GM12878 (cell line): ENCODE measurements at regions not wholly inside any gene's neighbourhood (a gene's known extent, or its start where the extent isn't known, plus 50 kb on each side); places are given as distances from the start of the nearest gene placed in this dataset.

Experiments
- ATAC-seq: fragments of 200-7000 bp; cut with Tn5 transposase; 3 replicates; pipeline ENCODE4 v1.9.1; 2020; ENCODE audit warnings: mild to moderate bottlenecking, moderate library complexity
- BruUV-seq: library from RNA; stranded (reverse); fragments of 400-500 nt; replicated peaks from 2 replicates; lab custom pipeline; 2021; lab: Mats Ljungman, UMichigan
- CTCF ChIA-PET: fragments of 300-600 bp; sonication (Branson Sonifier 250); formaldehyde crosslinking; extraction: SDS; loops from one replicate; lab custom pipeline; 2021; ENCODE audit warnings: inconsistent platforms; lab: Yijun Ruan, JAX
- POLR2A ChIA-PET: fragments of 350-600 bp; formaldehyde crosslinking; extraction: SDS; loops from one replicate; lab custom pipeline; 2021; ENCODE audit warnings: inconsistent platforms; lab: Charles Lee
- RAD21 ChIA-PET: fragments of 300-600 bp; sonication (Branson Sonifier 250); formaldehyde crosslinking; loops from one replicate; lab custom pipeline; 2023; ENCODE audit warnings: antibody characterized with exemption; ENCODE audit not compliant: unreplicated experiment; lab: Charles Lee
- SMC1A ChIA-PET: fragments of 300-600 bp; sonication (Branson Sonifier 250); formaldehyde crosslinking; loops from one replicate; lab custom pipeline; 2023; ENCODE audit not compliant: unreplicated experiment, uncharacterized antibody; lab: Charles Lee
- DNase-seq: peaks from one replicate; pipeline ENCODE4 v3.0.0-alpha.2; 2011; ENCODE audit warnings: low read depth, low spot score
- FAIRE-seq: peaks from 3 replicates; lab custom pipeline; 2011; peaks lifted over from hg19 to GRCh38; lab: Jason Lieb, UNC
- H2AFZ ChIP-seq: 2 replicates; pipeline ENCODE4 v1.6.0; 2011; ENCODE audit warnings: low read depth, low read length, control low read depth; ENCODE audit not compliant: control insufficient read depth
- H3K27ac ChIP-seq: 2 replicates; pipeline ENCODE4 v1.5.1; 2011; ENCODE audit warnings: control low read depth; ENCODE audit not compliant: control insufficient read depth, insufficient read depth
- H3K27me3 ChIP-seq, 2 experiments: replicated peaks in 1 of 2; 2 replicates each; pipeline versions ENCODE4 v1.6.0 to v1.6.1; 2011; ENCODE audit warnings: low read length in 1 of 2; ENCODE audit not compliant: control insufficient read depth in 2 of 2, insufficient read depth in 2 of 2
- H3K36me3 ChIP-seq, 2 experiments: 2 replicates each; pipeline ENCODE4 v1.5.1; 2011; ENCODE audit warnings: low read length in 1 of 2; ENCODE audit not compliant: control insufficient read depth in 2 of 2, insufficient read depth in 2 of 2
- H3K4me1 ChIP-seq: 2 replicates; pipeline ENCODE4 v1.6.1; 2011; ENCODE audit warnings: mild to moderate bottlenecking, low read length, moderate library complexity, mixed read lengths; ENCODE audit not compliant: control insufficient read depth, insufficient read depth
- H3K4me2 ChIP-seq: 2 replicates; pipeline ENCODE4 v1.6.0; 2011; ENCODE audit warnings: control low read depth; ENCODE audit not compliant: control insufficient read depth, insufficient read depth
- H3K4me3 ChIP-seq: fragments of 200-600 bp; sonication (generic); 2 replicates; pipeline ENCODE4 v1.5.1; 2016
- H3K79me2 ChIP-seq: 2 replicates; pipeline ENCODE4 v1.6.0; 2011; ENCODE audit warnings: low read length; ENCODE audit not compliant: control insufficient read depth, insufficient read depth
- H3K9ac ChIP-seq: 2 replicates; pipeline ENCODE4 v1.8.0; 2011; ENCODE audit warnings: low read length, control low read depth, mixed read lengths; ENCODE audit not compliant: control insufficient read depth, insufficient read depth
- H3K9me3 ChIP-seq: replicated peaks from 3 replicates; pipeline ENCODE4 v1.5.1; 2011; ENCODE audit warnings: mild to moderate bottlenecking, low read length; ENCODE audit not compliant: control insufficient read depth, insufficient read depth
- H4K20me1 ChIP-seq: 2 replicates; pipeline ENCODE4 v1.6.0; 2011; ENCODE audit not compliant: control insufficient read depth, insufficient read depth
- HDAC2 ChIP-seq: fragments of 200-600 bp; sonication (generic); IDR thresholded peaks from 2 replicates; pipeline ENCODE4 v1.6.1; 2017
- HDGF ChIP-seq: fragments of 450-650 bp; IDR thresholded peaks from 2 replicates; pipeline ENCODE4 v1.6.1; 2016; ENCODE audit warnings: antibody characterized with exemption
- IKZF1 ChIP-seq: fragments of 450-650 bp; conservative IDR thresholded peaks from 2 replicates; pipeline ENCODE4 v1.6.1; 2017; ENCODE audit warnings: antibody characterized with exemption, mild to moderate bottlenecking
- JUNB ChIP-seq: IDR thresholded peaks from 2 replicates; pipeline ENCODE4 v1.6.1; 2016; ENCODE audit warnings: antibody characterized with exemption, mild to moderate bottlenecking
- JUND ChIP-seq: IDR thresholded peaks from 2 replicates; pipeline ENCODE4 v1.6.1; 2012; ENCODE audit warnings: low read depth, mild to moderate bottlenecking, low read length, improper control_type of control experiment, moderate library complexity
- MEF2A ChIP-seq: IDR thresholded peaks from 2 replicates; pipeline ENCODE4 v1.6.1; 2011; ENCODE audit warnings: low read depth, mild to moderate bottlenecking, low read length, moderate library complexity; ENCODE audit not compliant: insufficient read depth
- MEF2B ChIP-seq: fragments of 450-650 bp; IDR thresholded peaks from 2 replicates; pipeline ENCODE4 v1.6.1; 2018; ENCODE audit warnings: mild to moderate bottlenecking, moderate library complexity; ENCODE audit not compliant: partially characterized antibody, poor library complexity, severe bottlenecking
- MTA3 ChIP-seq: IDR thresholded peaks from 2 replicates; pipeline ENCODE4 v1.6.1; 2012; ENCODE audit warnings: low read length, inconsistent platforms, borderline replicate concordance
- MXI1 ChIP-seq: fragments of 150-350 bp; IDR thresholded peaks from 2 replicates; pipeline ENCODE4 v1.6.1; 2011; ENCODE audit warnings: low read depth, mild to moderate bottlenecking, inconsistent platforms, low read length, improper control_type of control experiment
- PKNOX1 ChIP-seq: fragments of 450-650 bp; IDR thresholded peaks from 2 replicates; pipeline ENCODE4 v1.6.1; 2016; ENCODE audit warnings: mild to moderate bottlenecking
- POU2F2 ChIP-seq: IDR thresholded peaks from 3 replicates; pipeline ENCODE4 v1.6.1; 2011; ENCODE audit warnings: low read depth, mild to moderate bottlenecking, low read length, borderline replicate concordance
- RELB ChIP-seq: fragments of 450-650 bp; IDR thresholded peaks from 2 replicates; pipeline ENCODE4 v1.6.1; 2017; ENCODE audit warnings: low read depth, mild to moderate bottlenecking, moderate library complexity
- SMAD1 ChIP-seq: fragments of 450-650 bp; IDR thresholded peaks from 2 replicates; pipeline ENCODE4 v1.6.1; 2018; ENCODE audit warnings: mild to moderate bottlenecking, low read depth; ENCODE audit not compliant: partially characterized antibody
- WRNIP1 ChIP-seq: IDR thresholded peaks from 2 replicates; pipeline ENCODE4 v1.6.1; 2011; ENCODE audit warnings: low read depth, low read length, improper control_type of control experiment, borderline replicate concordance
- ZNF217 ChIP-seq: fragments of 450-650 bp; IDR thresholded peaks from 2 replicates; pipeline ENCODE4 v1.6.1; 2017; ENCODE audit warnings: antibody characterized with exemption, mild to moderate bottlenecking
- ZNF592 ChIP-seq: fragments of 450-650 bp; IDR thresholded peaks from 2 replicates; pipeline ENCODE4 v1.6.1; 2017; ENCODE audit warnings: mild to moderate bottlenecking, moderate library complexity
- ZZZ3 ChIP-seq: IDR thresholded peaks from 2 replicates; pipeline ENCODE4 v1.6.1; 2011; ENCODE audit warnings: low read depth; ENCODE audit not compliant: control insufficient read depth, insufficient read length
- WGBS: methylation state at CpG from one replicate; pipeline ENCODE4 v1.1.6; 2016; ENCODE audit warnings: low lambda C conversion rate; ENCODE audit not compliant: insufficient replicate concordance, insufficient coverage; ENCODE audit errors: missing lambda C conversion rate; 5-methylcytosine and 5-hydroxymethylcytosine counted together
- in situ Hi-C: fragments of 300-500 bp; cut with MboI; formaldehyde crosslinking; loops from 9 replicates; pipeline ENCODE4 v1.14.3; 2018; ENCODE audit warnings: mixed read lengths
- intact Hi-C: fragments of 100-400 bp; cut with micrococcal nuclease; formaldehyde crosslinking; loops from one replicate; pipeline ENCODE4 v1.14.2; 2022; ENCODE audit not compliant: unreplicated experiment

- ATAC-seq: peak; percentile 76
- Histone ChIP-seq H3K27ac (no peak overlapping the region), H3K4me1 (no peaks in the 10 kb centered on the region), H3K4me3 (no peak overlapping the region), H3K36me3 (no peaks in the 10 kb centered on the region), H3K4me2 (no peak overlapping the region; the same call in 1 of the 2 replicates), H3K9ac (no peak overlapping the region), H3K79me2 (no peaks in the 10 kb centered on the region), H3K27me3 (no peaks in the 10 kb centered on the region), H4K20me1 (no peaks in the 10 kb centered on the region), H3K9me3 (no peaks in the 10 kb centered on the region), H2AFZ (no peak overlapping the region)
- 0% methylated on average over 3 of the region's 3 CpGs for WGBS
- ChIA-PET CTCF (interaction anchor here (0.8 kb wide), 1 partner anchor 108 kb away, joined by 3 read pairs; no protein-coding TSS in a partner anchor), POLR2A (no interaction called here), RAD21 (interaction anchor here (0.7 to 1.6 kb wide), 3 partner anchors 11 to 23 kb away, joined by 3 to 4 read pairs (median 3); no protein-coding TSS in a partner anchor), SMC1A (interaction anchor here (1.2 to 2.8 kb wide), 5 partner anchors 8 to 124 kb away, joined by 4 to 14 read pairs (median 6); no protein-coding TSS in a partner anchor)
- in situ Hi-C loops: no loop called here
- no peak for DNase-seq
- intact Hi-C loops: loop anchor here (10.0 kb wide), 1 partner anchor 725 kb away; the partner anchor contains the start of genes CEP290 and TMTC3
- no TSS peak for BruUV-seq
- no peak for FAIRE-seq
- TF ChIP-seq MEF2B (no peak), WRNIP1 (no peak), SMAD1 (no peak), JUNB (no peak), HDAC2 (no peak), JUND (no peak), RELB (peak; percentile 87), ZNF592 (no peak), POU2F2 (no peak), MTA3 (no peak), HDGF (no peak), MXI1 (no peak), PKNOX1 (peak; percentile 55; the same call in 1 of the 2 replicates), IKZF1 (peak; percentile 58), MEF2A (0 out of 2 replicates have a peak, but pooled peaks have one; percentile 1), ZNF217 (0 out of 2 replicates have a peak, but pooled peaks have one; percentile 14), ZZZ3 (no peak)
These were observed 289.9 kb upstream of the KITLG start for GRCh38 chr12:88870000-88870737.
